HCT116 (cell line): ENCODE measurements at regions not wholly inside any gene's neighbourhood (a gene's known extent, or its start where the extent isn't known, plus 50 kb on each side); places are given as distances from the start of the nearest gene placed in this dataset.

Source experiments
- ATAC-seq: fragments of 200-7000 bp; cut with Tn5 transposase; 2 replicates; pipeline ENCODE4 v1.9.1; 2020; ENCODE audit warnings: mild to moderate bottlenecking, moderate library complexity
- BruUV-seq: library from RNA; stranded (reverse); fragments of 400-500 nt; replicated peaks from 2 replicates; lab custom pipeline; 2021; lab: Mats Ljungman, UMichigan
- CTCF ChIA-PET: fragments of 300-600 bp; sonication (Branson Sonifier 250); formaldehyde crosslinking; loops from one replicate; lab custom pipeline; 2021; ENCODE audit warnings: antibody characterized with exemption; lab: Charles Lee
- POLR2A ChIA-PET: fragments of 300-600, 350-600 bp; sonication (Branson Sonifier 250); formaldehyde crosslinking; loops from one replicate; lab custom pipeline; 2021; ENCODE audit warnings: antibody characterized with exemption; lab: Charles Lee
- RAD21 ChIA-PET, 2 experiments: fragments of 300-600 bp; sonication (Branson Sonifier 250); formaldehyde crosslinking; loops; one replicate each; lab custom pipeline; 2023; ENCODE audit warnings: low total read pairs in 2 of 2; ENCODE audit not compliant: uncharacterized antibody in 2 of 2, unreplicated experiment in 2 of 2, low non-redundant PET in 1 of 2; lab: Charles Lee
- DNase-seq: peaks from one replicate; pipeline ENCODE4 v3.0.0-alpha.2; 2010; ENCODE audit warnings: low read depth, low spot score
- H2AFZ ChIP-seq: fragments of 200-600 bp; shearing (Covaris generic), sonication (generic); 2 replicates; pipeline ENCODE4 v1.6.1; 2017; ENCODE audit warnings: low read depth, mixed run types, mixed read lengths, antibody characterized with exemption, low read length; ENCODE audit not compliant: poor library complexity, severe bottlenecking
- H3K27ac ChIP-seq: 2 replicates; pipeline ENCODE4 v1.5.1; 2012; ENCODE audit warnings: low read depth, low read length
- H3K27me3 ChIP-seq: fragments of 200-600 bp; sonication (generic); 2 replicates; pipeline ENCODE4 v1.6.1; 2016; ENCODE audit warnings: mixed run types, low read length, mixed read lengths; ENCODE audit not compliant: insufficient read depth
- H3K36me3 ChIP-seq, 2 experiments: fragments of 200-500 bp in 1 of 2; fragments of 200-600 bp in 1 of 2; sonication (Bioruptor generic) in 1 of 2; sonication (generic) in 1 of 2; 2 replicates each; pipeline versions ENCODE4 v1.5.1 to v1.6.1; 2014 to 2016; ENCODE audit warnings: low read length in 2 of 2, inconsistent platforms in 1 of 2, mixed read lengths in 1 of 2, mixed run types in 1 of 2; ENCODE audit not compliant: insufficient read depth in 2 of 2, control insufficient read depth in 1 of 2
- H3K4me1 ChIP-seq, 2 experiments: fragments of 200-600 bp in 1 of 2; sonication (generic) in 1 of 2; 2 replicates each; pipeline versions ENCODE4 v1.5.1 to v1.6.1; 2012 to 2017; ENCODE audit warnings: low read length in 2 of 2, inconsistent platforms in 1 of 2, mild to moderate bottlenecking in 1 of 2, mixed read lengths in 1 of 2, mixed run types in 1 of 2, moderate library complexity in 1 of 2; ENCODE audit not compliant: insufficient read depth in 2 of 2, control insufficient read depth in 1 of 2
- H3K4me2 ChIP-seq: fragments of 200-600 bp; sonication (generic); 2 replicates; pipeline ENCODE4 v1.6.1; 2017; ENCODE audit warnings: mixed run types, low read length, mixed read lengths
- H3K4me3 ChIP-seq, 2 experiments: fragments of 200-600 bp in 1 of 2; sonication (generic) in 1 of 2; replicated peaks in 1 of 2; 2 replicates each; pipeline ENCODE4 v1.5.1; 2011 to 2016; ENCODE audit warnings: low read length in 2 of 2, control low read depth in 1 of 2, low read depth in 1 of 2, mild to moderate bottlenecking in 1 of 2, mixed read lengths in 1 of 2, mixed run types in 1 of 2
- H3K79me2 ChIP-seq: fragments of 200-600 bp; sonication (generic); 2 replicates; pipeline ENCODE4 v1.6.1; 2017; ENCODE audit warnings: mild to moderate bottlenecking, mixed run types, low read length, moderate library complexity, mixed read lengths; ENCODE audit not compliant: insufficient read depth
- H3K9ac ChIP-seq: fragments of 200-600 bp; sonication (generic); 2 replicates; pipeline ENCODE4 v1.6.1; 2016; ENCODE audit warnings: low read length, mixed read lengths
- H3K9me2 ChIP-seq: fragments of 200-600 bp; sonication (generic), shearing (Covaris generic); 2 replicates; pipeline ENCODE4 v1.6.1; 2017; ENCODE audit warnings: mixed run types, mild to moderate bottlenecking, moderate library complexity; ENCODE audit not compliant: insufficient read depth
- H3K9me3 ChIP-seq, 2 experiments: fragments of 200-500 bp in 1 of 2; fragments of 200-600 bp in 1 of 2; sonication (Bioruptor generic) in 1 of 2; sonication (generic) in 1 of 2; 2 replicates each; pipeline ENCODE4 v1.6.1; 2014 to 2017; ENCODE audit warnings: low read length in 2 of 2, mixed read lengths in 2 of 2, inconsistent platforms in 1 of 2, low read depth in 1 of 2, mild to moderate bottlenecking in 1 of 2, mixed run types in 1 of 2, moderate library complexity in 1 of 2; ENCODE audit not compliant: control insufficient read depth in 1 of 2, insufficient read depth in 1 of 2
- H4K20me1 ChIP-seq: fragments of 200-600 bp; sonication (generic), shearing (Covaris generic); 2 replicates; pipeline ENCODE4 v1.6.1; 2017; ENCODE audit warnings: mixed run types, mild to moderate bottlenecking, moderate library complexity; ENCODE audit not compliant: insufficient read depth
- ATF3 ChIP-seq: IDR thresholded peaks from 2 replicates; pipeline ENCODE4 v1.6.1; 2012
- CBX3 ChIP-seq: IDR thresholded peaks from 2 replicates; pipeline ENCODE4 v1.6.1; 2012; ENCODE audit warnings: low read depth
- CEBPB ChIP-seq: IDR thresholded peaks from 2 replicates; pipeline ENCODE4 v1.6.1; 2012; ENCODE audit warnings: low read depth
- CTCF ChIP-seq, 3 experiments: fragments of 200-600 bp in 1 of 3; sonication (generic) in 1 of 3; IDR thresholded peaks in 2 of 3; conservative IDR thresholded peaks in 1 of 3; 2 replicates each; pipeline ENCODE4 v1.5.1; 2012 to 2017; ENCODE audit warnings: low read depth in 2 of 3, low read length in 2 of 3, antibody characterized with exemption in 1 of 3, borderline replicate concordance in 1 of 3, control low read depth in 1 of 3, mild to moderate bottlenecking in 1 of 3, mixed read lengths in 1 of 3, mixed run types in 1 of 3, moderate library complexity in 1 of 3; ENCODE audit not compliant: insufficient read depth in 1 of 3
- EGR1 ChIP-seq: IDR thresholded peaks from 2 replicates; pipeline ENCODE4 v1.6.1; 2012; ENCODE audit warnings: low read depth
- ELF1 ChIP-seq: IDR thresholded peaks from 2 replicates; pipeline ENCODE4 v1.6.1; 2012; ENCODE audit warnings: low read depth, borderline replicate concordance
- EZH2 ChIP-seq: fragments of 200-600 bp; sonication (generic); IDR thresholded peaks from 2 replicates; pipeline ENCODE4 v1.6.1; 2017; ENCODE audit warnings: antibody characterized with exemption, mixed run types
- EZH2phosphoT487 ChIP-seq: fragments of 200-600 bp; IDR thresholded peaks from 2 replicates; pipeline ENCODE4 v1.6.1; 2018; ENCODE audit warnings: antibody characterized with exemption, borderline replicate concordance
- FOSL1 ChIP-seq: IDR thresholded peaks from 2 replicates; pipeline ENCODE4 v1.6.1; 2012; ENCODE audit warnings: low read depth
- JUND ChIP-seq: IDR thresholded peaks from 2 replicates; pipeline ENCODE4 v1.6.1; 2012
- MAX ChIP-seq: IDR thresholded peaks from 2 replicates; pipeline ENCODE4 v1.6.1; 2012
- POLR2A ChIP-seq: IDR thresholded peaks from 2 replicates; pipeline ENCODE4 v1.7.0; 2011; ENCODE audit warnings: borderline replicate concordance; ENCODE audit not compliant: insufficient read depth, insufficient read length; ENCODE audit errors: extremely low read depth
- POLR2AphosphoS5 ChIP-seq: IDR thresholded peaks from 2 replicates; pipeline ENCODE4 v1.6.1; 2011; ENCODE audit warnings: mild to moderate bottlenecking, low read depth, low read length, moderate library complexity
- REST ChIP-seq: IDR thresholded peaks from 2 replicates; pipeline ENCODE4 v1.6.1; 2012; ENCODE audit warnings: low read depth
- SIN3A ChIP-seq: IDR thresholded peaks from 2 replicates; pipeline ENCODE4 v1.6.1; 2012; ENCODE audit warnings: low read depth
- SP1 ChIP-seq: IDR thresholded peaks from 2 replicates; pipeline ENCODE4 v1.6.1; 2012; ENCODE audit warnings: low read depth
- SRF ChIP-seq: IDR thresholded peaks from 2 replicates; pipeline ENCODE4 v1.6.1; 2012; ENCODE audit warnings: low read depth
- TCF7L2 ChIP-seq: IDR thresholded peaks from 2 replicates; pipeline ENCODE4 v1.7.0; 2011; ENCODE audit warnings: borderline replicate concordance, inconsistent platforms; ENCODE audit not compliant: insufficient read depth, insufficient read length; ENCODE audit errors: extremely low read depth
- YY1 ChIP-seq: IDR thresholded peaks from 2 replicates; pipeline ENCODE4 v1.6.1; 2011; ENCODE audit warnings: low read length, low read depth, moderate library complexity, mild to moderate bottlenecking; ENCODE audit not compliant: insufficient replicate concordance; ENCODE audit errors: extremely low read depth
- ZFX ChIP-seq: fragments of 450-650 bp; IDR thresholded peaks from 2 replicates; pipeline ENCODE4 v1.6.1; 2017
- ZNF274 ChIP-seq: fragments of 200-500 bp; sonication (Bioruptor generic); IDR thresholded peaks from 2 replicates; pipeline ENCODE4 v1.6.1; 2014; ENCODE audit warnings: mild to moderate bottlenecking, low read depth, low read length, inconsistent platforms
- intact Hi-C: fragments of 100-400 bp; cut with micrococcal nuclease; formaldehyde crosslinking; loops from 2 replicates; pipeline ENCODE4 v1.10.0; 2022

- TF ChIP-seq CTCF (IDR thresholded peaks at IDR 0.05 in 2 of 3, conservative IDR thresholded peaks at IDR 0.05 in 1 of 3; ENCODE audit: borderline replicate concordance in 1 of 3, insufficient read depth in 1 of 3, low read depth in 2 of 3, low read length in 2 of 3) (no peak), ELF1 (no peak), SIN3A (no peak), ZFX (no peak)
Measured at GRCh38 chr3:72515941-72516340, 332.3 kb downstream of the SHQ1 start (continued).

GRCh38 chr3:72515281-72515680 is 333.0 kb downstream of the SHQ1 start:
- BruUV-seq = no TSS peak
- Histone ChIP-seq H3K79me2 (no peaks in the 10 kb centered on the region), H3K4me1 (no peaks in the 10 kb centered on the region; a peak in 1 of 4 replicates), H3K27me3 (no peaks in the 10 kb centered on the region), H3K9me2 (no peaks in the 10 kb centered on the region), H2AFZ (no peak overlapping the region), H4K20me1 (no peaks in the 10 kb centered on the region), H3K9me3 (no peaks in the 10 kb centered on the region), H3K27ac (no peak overlapping the region), H3K9ac (no peak overlapping the region), H3K4me2 (no peak overlapping the region), H3K4me3 (no peak overlapping the region), H3K36me3 (no peaks in the 10 kb centered on the region)
- ChIA-PET POLR2A (no interaction called here), RAD21 (no interaction called here), CTCF (no interaction called here)
- intact Hi-C loops = no loop called here
- no peak for DNase-seq
- no peak for ATAC-seq
- TF ChIP-seq CBX3 (no peak), ATF3 (no peak), EGR1 (no peak), YY1 (no peak), SRF (no peak), ZNF274 (no peak), ELF1 (no peak), EZH2phosphoT487 (no peak), SP1 (no peak), POLR2AphosphoS5 (no peak), MAX (no peak), POLR2A (no peak), CEBPB (no peak), FOSL1 (no peak), ZFX (no peak), JUND (no peak), EZH2 (no peak), TCF7L2 (no peak), REST (no peak)
